GM06990 (cell line): ENCODE measurements at regions not wholly inside any gene's neighbourhood (a gene's known extent, or its start where the extent isn't known, plus 50 kb on each side); places are given as distances from the start of the nearest gene placed in this dataset.

Experiments
- DNase-seq: peaks from one replicate; pipeline ENCODE4 v3.0.0-alpha.2; 2011; ENCODE audit not compliant: insufficient read length; ENCODE audit errors: extremely low read depth
- H3K27me3 ChIP-seq: replicated peaks from 2 replicates; pipeline ENCODE4 v1.6.0; 2011; ENCODE audit warnings: low read length; ENCODE audit not compliant: control insufficient read depth, insufficient read depth
- H3K36me3 ChIP-seq: 2 replicates; pipeline ENCODE4 v1.5.1; 2011; ENCODE audit warnings: low read length; ENCODE audit not compliant: control insufficient read depth, insufficient read depth
- H3K4me3 ChIP-seq: replicated peaks from 2 replicates; pipeline ENCODE4 v1.5.1; 2011; ENCODE audit warnings: low read depth, mild to moderate bottlenecking, control low read depth, low read length
- TF ChIP-seq, protein P1 (sequence below): IDR thresholded peaks from 2 replicates; pipeline ENCODE4 v1.5.1; 2011; ENCODE audit warnings: low read length, control low read depth, mild to moderate bottlenecking, inconsistent platforms; ENCODE audit not compliant: insufficient read depth, poor library complexity, severe bottlenecking

DNA sequence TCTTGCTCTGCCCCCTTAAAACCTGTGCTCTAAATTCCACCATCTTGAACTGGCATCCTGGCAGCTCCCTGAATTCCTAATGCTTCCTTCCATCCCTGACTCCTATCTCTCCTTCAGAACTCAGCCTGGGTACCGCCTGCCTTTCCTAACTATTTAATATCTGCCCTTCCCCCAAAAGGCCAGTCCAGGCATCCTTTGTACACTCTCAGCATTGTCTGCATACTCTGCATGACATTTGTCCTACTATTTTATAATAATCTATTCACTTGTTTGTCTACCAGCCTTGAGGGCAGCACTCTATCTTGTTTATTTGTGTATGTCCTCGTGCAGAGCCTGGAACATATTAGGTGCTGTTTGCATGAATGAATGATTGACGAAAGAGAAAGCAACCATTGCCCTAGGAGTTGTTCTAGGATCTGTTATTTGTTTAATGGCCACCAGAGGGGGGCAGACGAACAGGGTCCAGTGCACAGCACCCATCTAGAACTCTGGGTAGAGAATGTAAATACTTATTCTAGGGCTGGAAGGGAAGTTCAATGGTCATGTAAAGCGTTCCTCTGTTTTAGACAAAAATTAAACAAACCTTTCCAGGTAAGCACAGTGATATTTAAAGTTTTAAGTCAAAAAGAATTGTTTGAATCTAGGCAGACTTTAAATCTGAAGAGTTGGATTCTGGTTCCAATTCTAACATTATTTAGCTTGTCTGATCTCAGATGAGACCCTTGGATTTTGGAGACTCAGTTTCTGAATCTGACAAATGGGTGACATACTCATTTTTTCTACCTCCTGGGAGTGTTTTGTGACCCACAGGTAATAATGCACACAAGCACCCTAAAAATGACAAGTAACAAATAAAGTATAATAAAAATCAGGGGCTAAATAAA lies 125.8 kb upstream of the GALNT15 start:
- Histone ChIP-seq H3K4me3 (no peak overlapping the region; the same call in 1 of the 2 replicates), H3K27me3 (no peaks in the 10 kb centered on the region; the same call in 1 of the 2 replicates), H3K36me3 (no peaks in the 10 kb centered on the region)
- DNase-seq, result peak; percentile 6
- TF ChIP-seq, protein P1, sequence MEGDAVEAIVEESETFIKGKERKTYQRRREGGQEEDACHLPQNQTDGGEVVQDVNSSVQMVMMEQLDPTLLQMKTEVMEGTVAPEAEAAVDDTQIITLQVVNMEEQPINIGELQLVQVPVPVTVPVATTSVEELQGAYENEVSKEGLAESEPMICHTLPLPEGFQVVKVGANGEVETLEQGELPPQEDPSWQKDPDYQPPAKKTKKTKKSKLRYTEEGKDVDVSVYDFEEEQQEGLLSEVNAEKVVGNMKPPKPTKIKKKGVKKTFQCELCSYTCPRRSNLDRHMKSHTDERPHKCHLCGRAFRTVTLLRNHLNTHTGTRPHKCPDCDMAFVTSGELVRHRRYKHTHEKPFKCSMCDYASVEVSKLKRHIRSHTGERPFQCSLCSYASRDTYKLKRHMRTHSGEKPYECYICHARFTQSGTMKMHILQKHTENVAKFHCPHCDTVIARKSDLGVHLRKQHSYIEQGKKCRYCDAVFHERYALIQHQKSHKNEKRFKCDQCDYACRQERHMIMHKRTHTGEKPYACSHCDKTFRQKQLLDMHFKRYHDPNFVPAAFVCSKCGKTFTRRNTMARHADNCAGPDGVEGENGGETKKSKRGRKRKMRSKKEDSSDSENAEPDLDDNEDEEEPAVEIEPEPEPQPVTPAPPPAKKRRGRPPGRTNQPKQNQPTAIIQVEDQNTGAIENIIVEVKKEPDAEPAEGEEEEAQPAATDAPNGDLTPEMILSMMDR, result peak; percentile 74

DNA sequence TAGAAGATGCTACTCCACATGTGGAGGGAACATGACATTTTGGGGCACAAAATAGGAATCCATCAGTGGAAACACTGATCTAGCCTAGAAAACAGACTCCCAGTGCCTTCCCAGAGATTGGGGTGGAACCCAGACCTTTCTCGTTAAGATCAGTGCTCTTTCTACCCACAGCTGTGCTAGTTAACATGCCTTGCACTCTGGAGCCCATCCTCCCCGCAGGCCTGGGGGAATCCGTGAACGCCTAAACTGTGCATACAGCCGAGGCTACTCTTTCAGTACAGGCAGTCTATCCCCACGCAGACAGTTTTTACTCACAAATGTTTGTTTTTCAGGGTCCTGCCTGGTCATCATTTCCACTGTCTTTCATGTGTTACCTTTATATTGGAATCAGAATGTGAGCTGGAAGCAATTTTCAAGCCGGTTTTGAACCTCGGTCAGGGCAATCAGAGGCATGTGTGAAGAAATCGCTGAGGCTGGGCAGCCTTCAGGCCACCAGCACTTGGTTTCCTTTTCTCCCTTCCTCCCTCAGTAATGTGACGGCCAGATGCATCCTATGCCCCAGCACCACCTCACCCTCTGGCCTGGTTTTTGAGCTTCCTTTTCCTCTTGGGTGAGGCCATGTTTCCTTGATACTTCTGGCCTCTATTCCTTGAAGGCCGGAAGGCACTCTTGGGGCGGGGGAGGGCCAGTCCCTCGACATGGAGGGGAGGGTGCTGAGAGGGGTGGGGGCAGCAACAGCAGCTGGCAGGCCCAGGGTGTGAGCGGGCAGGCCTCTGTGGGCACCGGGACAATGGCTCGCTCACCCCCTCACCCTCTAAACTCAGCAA lies 123.6 kb upstream of the GALNT15 start:
- DNase-seq, result no peak
- TF ChIP-seq, protein P1, result no peak
- Histone ChIP-seq H3K4me3 (no peak overlapping the region), H3K27me3 (no peaks in the 10 kb centered on the region; the same call in 1 of the 2 replicates), H3K36me3 (no peaks in the 10 kb centered on the region)

DNA sequence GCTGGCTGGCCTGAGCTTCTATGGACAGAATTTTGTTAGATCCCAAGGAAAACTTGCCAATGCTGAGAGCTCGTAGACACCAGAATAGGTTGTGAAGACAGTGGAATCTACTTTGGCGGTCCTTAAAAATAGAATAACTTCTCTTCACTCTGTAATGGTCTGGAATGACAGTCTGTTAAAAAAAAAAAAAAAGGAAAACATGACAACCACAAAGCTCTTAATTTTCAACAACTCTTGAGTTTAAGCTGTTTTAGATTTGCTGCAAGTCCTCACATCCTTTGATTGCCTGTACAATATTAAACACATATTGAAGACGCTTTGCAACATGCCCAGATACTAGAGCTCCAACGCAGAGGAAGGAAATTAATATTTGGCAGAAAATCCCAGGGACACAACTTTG lies 122.8 kb upstream of the GALNT15 start:
- DNase-seq, result no peak
- Histone ChIP-seq H3K36me3 (no peaks in the 10 kb centered on the region), H3K27me3 (no peaks in the 10 kb centered on the region; the same call in 1 of the 2 replicates), H3K4me3 (no peak overlapping the region)
- TF ChIP-seq, protein P1, result no peak

DNA sequence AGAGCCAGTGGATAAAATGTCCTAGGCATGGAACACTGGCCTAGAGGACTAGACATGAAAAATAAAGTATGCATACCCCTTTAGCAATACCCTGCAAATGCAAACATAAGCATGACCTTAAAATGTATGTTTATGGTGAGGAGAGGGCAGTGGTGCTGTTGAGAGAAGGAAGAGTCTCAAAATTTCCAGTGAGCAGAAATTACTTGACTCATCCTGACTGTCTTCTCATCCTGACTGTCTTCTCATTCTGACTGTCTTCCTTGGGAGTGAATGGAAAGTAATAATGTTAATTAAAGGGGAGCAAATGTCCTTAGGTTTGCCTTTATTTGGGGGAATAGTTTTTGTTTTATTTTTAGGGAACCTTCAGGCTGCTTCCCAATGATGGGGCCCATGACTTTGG lies 121.5 kb upstream of the GALNT15 start:
- Histone ChIP-seq H3K36me3 (no peaks in the 10 kb centered on the region), H3K27me3 (no peaks in the 10 kb centered on the region; the same call in 1 of the 2 replicates), H3K4me3 (no peak overlapping the region)
- no peak for DNase-seq
- TF ChIP-seq, protein P1, result no peak

DNA sequence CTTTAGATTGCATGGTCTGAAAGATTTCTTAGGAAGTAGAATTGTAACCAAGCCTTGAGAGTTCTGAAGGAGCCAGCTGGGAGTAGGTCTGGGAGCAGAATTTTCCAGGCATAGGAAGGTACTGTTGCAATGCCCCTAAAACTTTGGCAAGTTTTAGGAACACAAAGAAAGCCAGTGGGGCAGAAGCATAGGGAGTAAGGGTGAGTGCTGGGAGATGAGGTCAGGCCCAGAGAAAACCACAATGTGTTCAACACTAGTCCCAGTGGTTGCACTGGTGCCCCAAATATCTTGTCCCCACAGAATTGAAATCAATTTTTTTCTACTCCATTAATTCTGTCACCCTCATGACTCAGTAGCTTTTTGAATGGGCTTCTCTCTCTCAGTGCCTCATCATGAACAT lies 120.7 kb upstream of the GALNT15 start:
- Histone ChIP-seq H3K27me3 (no peaks in the 10 kb centered on the region; the same call in 1 of the 2 replicates), H3K4me3 (no peak overlapping the region), H3K36me3 (no peaks in the 10 kb centered on the region)
- DNase-seq, result no peak
- TF ChIP-seq, protein P1, result no peak
